GM12891 (cell line): ENCODE measurements at regions not wholly inside any gene's neighbourhood (a gene's known extent, or its start where the extent isn't known, plus 50 kb on each side); places are given as distances from the start of the nearest gene placed in this dataset.

ENCODE experiments used
- PAX5 ChIP-seq: IDR thresholded peaks from 2 replicates; pipeline ENCODE4 v1.6.1; 2011; ENCODE audit warnings: low read length, moderate library complexity, mild to moderate bottlenecking; ENCODE audit not compliant: insufficient read depth, severe bottlenecking
- POLR2A ChIP-seq: IDR thresholded peaks from 2 replicates; pipeline ENCODE4 v1.6.1; 2011; ENCODE audit warnings: low read depth, low read length, control low read depth
- POLR2AphosphoS5 ChIP-seq: IDR thresholded peaks from 2 replicates; pipeline ENCODE4 v1.6.1; 2011; ENCODE audit warnings: low read depth, low read length, control low read depth
- POU2F2 ChIP-seq: IDR thresholded peaks from 2 replicates; pipeline ENCODE4 v1.6.1; 2011; ENCODE audit warnings: low read depth, mild to moderate bottlenecking, control low read depth, low read length, moderate library complexity
- SPI1 ChIP-seq: IDR thresholded peaks from 2 replicates; pipeline ENCODE4 v1.6.1; 2011; ENCODE audit warnings: low read depth, low read length, control low read depth
- TAF1 ChIP-seq: IDR thresholded peaks from 2 replicates; pipeline ENCODE4 v1.6.1; 2011; ENCODE audit warnings: low read depth, low read length, control low read depth

DNA sequence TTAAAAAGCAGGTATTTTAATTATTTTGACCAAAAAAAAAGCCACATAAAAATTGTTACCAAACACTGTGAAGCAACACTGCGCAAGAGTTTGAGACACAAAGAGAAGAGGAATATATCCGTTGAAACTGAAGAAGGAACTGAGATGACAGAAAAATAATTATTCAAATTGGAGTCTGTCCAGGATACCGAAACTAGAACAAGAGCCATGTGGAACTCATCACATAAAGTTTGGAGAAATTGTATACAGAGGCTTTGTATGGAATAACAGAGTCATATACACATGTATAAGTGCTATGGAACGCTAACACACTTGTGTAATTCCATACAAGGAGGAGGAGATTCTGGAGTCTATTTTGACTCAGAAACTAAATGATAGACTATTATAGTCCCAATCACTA is 675.1 kb upstream of the ADGRL2 start:
- no peak for TF ChIP-seq TAF1
- TF ChIP-seq POLR2A, result no peak
- no peak for TF ChIP-seq PAX5
- TF ChIP-seq POU2F2, result no peak
- no peak for TF ChIP-seq POLR2AphosphoS5
- TF ChIP-seq SPI1, result no peak
